ENCODE measurements at regions not wholly inside any gene's neighbourhood (a gene's known extent, or its start where the extent isn't known, plus 50 kb on each side); places are given as distances from the start of the nearest gene placed in this dataset.

DNA sequence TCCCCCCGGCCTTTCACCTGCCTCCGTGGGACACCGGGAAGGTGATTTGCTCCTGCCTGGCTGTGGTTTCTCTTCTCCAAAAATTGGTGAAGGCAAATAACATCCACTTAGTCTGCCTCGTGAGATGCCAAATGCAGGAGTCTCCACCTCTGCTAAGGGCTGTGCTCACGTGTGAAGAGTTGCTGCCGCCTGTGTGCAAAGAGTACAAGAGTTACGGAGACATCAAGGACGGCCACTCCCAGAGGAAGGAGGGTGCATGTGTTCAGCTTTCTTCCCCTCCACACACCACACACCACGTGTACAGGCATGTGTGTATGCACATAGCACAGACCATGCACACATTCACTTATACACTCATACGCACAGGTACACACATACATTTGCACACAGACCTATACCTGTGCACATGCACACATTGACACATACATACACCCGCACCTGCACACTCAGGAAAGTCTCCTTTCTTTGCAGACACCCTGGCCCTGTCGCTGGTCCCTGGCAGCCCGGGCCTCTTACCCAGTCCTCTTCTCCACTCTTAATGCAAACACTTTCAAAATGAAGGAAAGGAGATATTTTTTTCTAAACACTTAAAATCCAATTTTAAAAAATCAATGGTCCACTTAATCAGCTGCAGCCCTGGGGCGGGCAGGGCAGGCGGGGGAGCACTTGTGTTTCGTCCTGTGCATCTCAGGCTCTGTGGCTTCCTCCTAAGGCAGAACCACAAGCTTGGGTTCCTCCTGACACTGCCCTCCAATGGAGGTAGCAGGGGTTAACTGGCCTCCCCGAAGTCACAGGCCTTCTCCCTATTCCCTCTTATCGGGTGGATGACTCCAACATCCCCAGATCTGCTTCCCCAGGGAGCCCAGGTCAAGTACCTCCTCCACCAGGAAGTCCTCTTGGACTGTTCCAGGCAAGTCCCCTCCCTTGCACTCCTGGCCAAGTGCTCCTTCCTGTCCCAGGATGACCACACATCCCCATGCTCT, 103.0 kb downstream of the CPZ start:
- no peak for DNase-seq (ENCODE audit: low read depth in 2 of 2)
- no peak overlapping the region for H3K4me3 ChIP-seq (replicated peaks in 1 of 2; ENCODE audit: low read depth in 2 of 2, low read length in 2 of 2)
- TF ChIP-seq, protein P1, sequence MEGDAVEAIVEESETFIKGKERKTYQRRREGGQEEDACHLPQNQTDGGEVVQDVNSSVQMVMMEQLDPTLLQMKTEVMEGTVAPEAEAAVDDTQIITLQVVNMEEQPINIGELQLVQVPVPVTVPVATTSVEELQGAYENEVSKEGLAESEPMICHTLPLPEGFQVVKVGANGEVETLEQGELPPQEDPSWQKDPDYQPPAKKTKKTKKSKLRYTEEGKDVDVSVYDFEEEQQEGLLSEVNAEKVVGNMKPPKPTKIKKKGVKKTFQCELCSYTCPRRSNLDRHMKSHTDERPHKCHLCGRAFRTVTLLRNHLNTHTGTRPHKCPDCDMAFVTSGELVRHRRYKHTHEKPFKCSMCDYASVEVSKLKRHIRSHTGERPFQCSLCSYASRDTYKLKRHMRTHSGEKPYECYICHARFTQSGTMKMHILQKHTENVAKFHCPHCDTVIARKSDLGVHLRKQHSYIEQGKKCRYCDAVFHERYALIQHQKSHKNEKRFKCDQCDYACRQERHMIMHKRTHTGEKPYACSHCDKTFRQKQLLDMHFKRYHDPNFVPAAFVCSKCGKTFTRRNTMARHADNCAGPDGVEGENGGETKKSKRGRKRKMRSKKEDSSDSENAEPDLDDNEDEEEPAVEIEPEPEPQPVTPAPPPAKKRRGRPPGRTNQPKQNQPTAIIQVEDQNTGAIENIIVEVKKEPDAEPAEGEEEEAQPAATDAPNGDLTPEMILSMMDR (IDR thresholded peaks at IDR 0.05; ENCODE audit: low read depth, low read length): no peak

DNA sequence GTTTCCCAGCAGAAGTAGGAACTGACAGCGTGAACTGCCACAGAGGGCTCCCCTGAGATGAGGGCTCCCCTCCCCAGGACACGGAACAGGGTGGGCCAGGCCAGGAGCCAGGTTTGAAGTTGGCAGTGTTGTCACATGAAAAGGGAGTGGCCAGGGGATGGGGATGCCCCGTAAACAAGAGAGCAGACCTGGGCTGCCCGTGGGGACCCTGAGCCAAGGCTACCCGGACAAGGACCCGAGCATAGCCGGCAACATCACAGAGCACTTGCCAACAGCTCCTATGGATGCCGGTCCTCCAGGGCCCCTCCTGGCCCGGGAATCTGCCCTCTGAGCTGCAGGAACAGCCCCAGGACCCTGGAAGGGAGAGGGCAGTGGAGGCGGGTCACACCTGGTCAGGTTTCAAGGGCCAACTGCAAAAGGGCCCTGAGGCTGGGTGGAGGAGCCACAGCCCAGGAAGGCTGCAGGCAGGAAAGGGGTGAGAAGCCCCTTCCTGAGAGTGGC, 102.1 kb downstream of the CPZ start:
- H3K4me3 ChIP-seq (replicated peaks in 1 of 2; ENCODE audit: low read depth in 2 of 2, low read length in 2 of 2): no peak overlapping the region
- DNase-seq (ENCODE audit: low read depth in 2 of 2): no peak
- TF ChIP-seq, protein P1 (IDR thresholded peaks at IDR 0.05; ENCODE audit: low read depth, low read length): no peak

DNA sequence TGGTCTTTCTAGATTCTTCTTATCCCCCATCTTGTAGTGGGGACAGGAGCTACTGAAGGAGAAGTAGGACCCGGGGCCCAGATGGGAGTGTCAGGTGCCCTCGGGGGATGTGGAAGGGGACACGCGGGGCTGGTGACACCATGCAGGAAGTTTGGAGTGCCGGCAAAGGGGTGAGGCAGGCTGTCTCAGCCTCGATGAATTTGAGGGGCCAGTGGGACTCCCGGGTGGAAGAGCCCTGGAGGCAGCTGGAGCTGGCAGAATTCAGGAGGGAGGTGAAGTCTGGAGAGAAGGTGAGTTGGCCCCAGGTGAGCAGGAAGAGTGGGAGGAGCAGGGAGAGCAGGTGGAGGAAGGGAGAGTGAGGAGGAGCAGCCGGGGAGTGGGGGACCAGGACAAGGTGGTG, 101.7 kb downstream of the CPZ start:
- no peak for DNase-seq (ENCODE audit: low read depth in 2 of 2)
- TF ChIP-seq, protein P1 (IDR thresholded peaks at IDR 0.05; ENCODE audit: low read depth, low read length): no peak
- H3K4me3 ChIP-seq (replicated peaks in 1 of 2; ENCODE audit: low read depth in 2 of 2, low read length in 2 of 2): no peak overlapping the region

DNA sequence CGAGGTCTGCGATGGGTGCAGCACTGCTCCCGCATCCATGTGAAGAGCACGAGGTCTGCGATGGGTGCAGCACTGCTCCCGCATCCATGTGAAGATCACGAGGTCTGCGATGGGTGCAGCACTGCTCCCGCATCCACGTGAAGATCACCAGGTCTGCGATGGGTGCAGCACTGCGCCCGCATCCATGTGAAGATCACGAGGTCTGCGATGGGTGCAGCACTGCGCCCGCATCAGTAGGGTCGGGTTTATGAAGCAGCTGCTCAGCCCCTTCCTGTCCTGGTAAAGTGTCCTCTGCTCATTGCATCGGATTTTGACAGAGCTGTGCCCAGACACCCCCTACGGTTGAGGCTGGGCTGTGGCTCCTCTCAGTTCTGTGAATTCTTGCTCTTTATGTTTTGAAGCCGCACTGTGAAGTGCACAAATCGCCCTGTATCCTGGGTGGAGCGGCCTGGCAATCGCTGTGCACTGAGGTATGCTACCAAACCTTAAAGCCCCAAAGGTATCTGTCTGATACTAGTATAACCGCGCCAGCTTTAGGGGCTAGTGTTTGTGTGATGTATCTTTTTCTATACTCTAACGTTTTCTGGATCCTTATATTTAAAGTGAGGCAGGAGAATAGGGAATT, 98.7 kb downstream of the CPZ start:
- DNase-seq (ENCODE audit: low read depth in 2 of 2): no peak
- no peak overlapping the region for H3K4me3 ChIP-seq (replicated peaks in 1 of 2; ENCODE audit: low read depth in 2 of 2, low read length in 2 of 2)
- TF ChIP-seq, protein P1 (IDR thresholded peaks at IDR 0.05; ENCODE audit: low read depth, low read length): no peak

DNA sequence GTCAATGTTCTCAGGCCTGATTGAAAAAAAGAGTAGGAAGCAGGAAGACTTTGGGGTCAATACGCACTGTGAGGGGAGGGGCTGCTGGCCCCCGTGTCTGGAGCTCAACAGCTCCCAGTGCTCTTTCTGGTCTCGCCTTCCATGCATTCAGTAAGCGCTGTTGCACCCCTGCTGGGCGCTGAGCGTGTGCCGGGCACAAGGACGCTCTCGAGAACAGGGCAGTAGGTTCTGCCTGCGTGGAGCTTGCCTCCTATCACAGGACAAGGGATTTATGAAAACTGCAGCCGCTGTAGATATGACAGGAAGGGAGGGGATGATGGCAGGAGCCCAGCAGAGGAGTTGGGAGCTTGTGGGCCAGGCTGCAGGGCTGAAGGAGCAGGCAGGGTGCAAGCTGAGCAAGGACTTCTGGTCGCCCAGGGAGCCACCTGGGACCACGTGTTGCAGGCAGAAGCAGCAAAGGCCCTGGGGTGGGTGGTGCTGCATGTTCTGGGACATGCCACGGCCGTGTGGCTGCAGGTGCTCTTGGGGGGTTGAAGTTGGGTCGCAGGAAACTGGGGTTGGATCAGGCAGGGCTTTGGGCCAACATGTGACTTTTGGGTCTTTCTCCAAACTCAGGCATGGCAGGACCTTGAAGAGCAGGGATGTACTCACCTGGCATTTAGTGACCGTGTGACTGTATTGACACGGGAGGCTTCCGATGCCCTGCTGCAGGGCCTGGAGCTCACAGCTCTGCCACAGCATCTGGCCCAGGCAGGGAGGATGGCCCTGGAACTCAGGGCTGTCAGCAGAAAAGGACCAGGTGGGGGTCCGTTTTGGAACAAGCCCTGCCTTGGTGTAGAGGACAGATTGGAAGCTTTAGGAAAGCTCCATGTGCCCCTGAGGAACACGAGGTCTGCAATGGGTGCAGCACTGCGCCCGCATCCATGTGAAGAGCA, 97.9 kb downstream of the CPZ start:
- no peak overlapping the region for H3K4me3 ChIP-seq (replicated peaks in 1 of 2; ENCODE audit: low read depth in 2 of 2, low read length in 2 of 2)
- TF ChIP-seq, protein P1 (IDR thresholded peaks at IDR 0.05; ENCODE audit: low read depth, low read length): no peak
- DNase-seq (ENCODE audit: low read depth in 2 of 2): no peak

DNA sequence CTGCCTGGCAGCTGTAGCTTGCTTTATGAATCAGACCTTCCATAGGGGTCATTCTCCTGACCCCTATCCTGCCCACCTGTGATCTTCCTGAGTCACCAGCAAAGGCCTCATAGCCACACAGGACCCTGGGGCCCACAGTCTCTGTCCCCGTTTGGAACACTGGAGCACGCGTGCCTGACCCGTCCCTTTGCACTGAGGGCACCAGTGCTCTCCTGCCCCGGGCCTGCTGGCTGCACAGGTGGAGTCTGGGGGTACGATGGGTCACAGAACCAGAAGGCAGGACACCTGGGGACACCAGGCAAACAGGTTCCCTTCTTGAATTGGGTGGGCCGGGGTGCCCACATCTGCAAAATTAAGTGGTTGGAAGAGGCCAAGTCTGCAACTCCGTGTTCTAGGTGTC, 97.2 kb downstream of the CPZ start:
- TF ChIP-seq, protein P1 (IDR thresholded peaks at IDR 0.05; ENCODE audit: low read depth, low read length): no peak
- no peak for DNase-seq (ENCODE audit: low read depth in 2 of 2)
- no peak overlapping the region for H3K4me3 ChIP-seq (replicated peaks in 1 of 2; ENCODE audit: low read depth in 2 of 2, low read length in 2 of 2)

Measured in cardiac fibroblast (primary cell).